ENCODE measurements at regions not wholly inside any gene's neighbourhood (a gene's known extent, or its start where the extent isn't known, plus 50 kb on each side); places are given as distances from the start of the nearest gene placed in this dataset.

- TF ChIP-seq POLR2AphosphoS5 (IDR thresholded peaks at IDR 0.05; ENCODE audit: borderline replicate concordance, low read depth, low read length), result no peak
- no peak for TF ChIP-seq EZH2 (IDR thresholded peaks at IDR 0.05)
- TF ChIP-seq FOXP2 (optimal IDR thresholded peaks at IDR 0.05; ENCODE audit: control extremely low read depth, extremely low read length, insufficient read depth), result no peak
Measured at GRCh38 chr5:158451993-158452672, 593.2 kb upstream of the CLINT1 start.

Data from SK-N-MC (cell line).